Breast epithelium (tissue), 3 donors: ENCODE measurements at regions not wholly inside any gene's neighbourhood (a gene's known extent, or its start where the extent isn't known, plus 50 kb on each side); places are given as distances from the start of the nearest gene placed in this dataset.

Experiments used
- CTCF ChIP-seq, 3 donors: fragments of 450-650 bp; IDR thresholded peaks; one replicate each; pipeline ENCODE4 v1.5.1; 2016 to 2017; ENCODE audit warnings: antibody characterized with exemption in 3 of 3, mild to moderate bottlenecking in 3 of 3, moderate library complexity in 3 of 3
- POLR2A ChIP-seq: fragments of 450-650 bp; IDR thresholded peaks from one replicate; pipeline ENCODE4 v1.6.1; 2016; ENCODE audit warnings: antibody characterized with exemption, mild to moderate bottlenecking, moderate library complexity
- POLR2AphosphoS5 ChIP-seq, 3 donors: sonication (generic); formaldehyde crosslinking; IDR thresholded peaks; one replicate each; pipeline ENCODE4 v1.6.1; 2017; ENCODE audit warnings: antibody characterized with exemption in 3 of 3

- no peak for TF ChIP-seq POLR2A
- no peak for TF ChIP-seq CTCF (IDR thresholded peaks at IDR 0.05)
- no peak for TF ChIP-seq POLR2AphosphoS5 (IDR thresholded peaks at IDR 0.05)
Measured at GRCh38 chr22:33160525-33160924, 102.3 kb upstream of the SYN3 start.
